HEK293 (cell line): ENCODE measurements at regions not wholly inside any gene's neighbourhood (a gene's known extent, or its start where the extent isn't known, plus 50 kb on each side); places are given as distances from the start of the nearest gene placed in this dataset.
A peak's percentile ranks its signal among the peaks of the same experiment; 100 is the strongest.

Experiments
- CTCF ChIA-PET: fragments of 350-600 bp; formaldehyde crosslinking; extraction: SDS; loops from one replicate; lab custom pipeline; 2021; ENCODE audit warnings: antibody characterized with exemption; lab: Yijun Ruan, JAX
- POLR2A ChIA-PET: fragments of 300-600 bp; formaldehyde crosslinking; extraction: SDS; loops from one replicate; lab custom pipeline; 2020; ENCODE audit warnings: antibody characterized with exemption, inconsistent platforms; lab: Yijun Ruan, JAX
- H3K27ac ChIP-seq: fragments of 200-500 bp; sonication (Bioruptor generic); 2 replicates; pipeline ENCODE4 v1.5.1; 2014; ENCODE audit warnings: low read depth, low read length, control low read depth, inconsistent platforms; ENCODE audit errors: extremely low read depth
- H3K36me3 ChIP-seq, 2 experiments: fragments of 200-500 bp in 1 of 2; sonication (Bioruptor generic) in 1 of 2; 1 replicate in 1 of 2; 2 replicates in 1 of 2; pipeline ENCODE4 v1.5.1; 2014 to 2017; ENCODE audit warnings: inconsistent platforms in 2 of 2, low read length in 2 of 2; ENCODE audit not compliant: control insufficient read depth in 2 of 2, insufficient read depth in 1 of 2
- H3K4me1 ChIP-seq: fragments of 200-500 bp; sonication (Bioruptor generic); 2 replicates; pipeline ENCODE4 v1.5.1; 2014; ENCODE audit warnings: mild to moderate bottlenecking, low read length, inconsistent platforms; ENCODE audit not compliant: control insufficient read depth, insufficient read depth
- H3K4me3 ChIP-seq: 2 replicates; pipeline ENCODE4 v1.5.1; 2011; ENCODE audit warnings: low read depth, mild to moderate bottlenecking, control low read depth, low read length, moderate library complexity
- H3K9me3 ChIP-seq: fragments of 200-500 bp; sonication (Bioruptor generic); 2 replicates; pipeline ENCODE4 v1.5.1; 2014; ENCODE audit warnings: low read depth, low read length, inconsistent platforms; ENCODE audit not compliant: control insufficient read depth, insufficient read depth
- ELK4 ChIP-seq: IDR thresholded peaks from 2 replicates; pipeline ENCODE4 v1.6.1; 2011; ENCODE audit warnings: mild to moderate bottlenecking, low read depth, low read length, borderline replicate concordance
- GLI4 ChIP-seq: fragments of 450-650 bp; formaldehyde crosslinking; IDR thresholded peaks from 2 replicates; pipeline ENCODE4 v1.5.1; 2016; ENCODE audit warnings: missing biosample characterization, missing genetic modification characterization
- PRDM6 ChIP-seq: fragments of 450-650 bp; formaldehyde crosslinking; IDR thresholded peaks from 2 replicates; pipeline ENCODE4 v1.5.1; 2017; ENCODE audit warnings: missing biosample characterization, missing genetic modification characterization
- TSHZ1 ChIP-seq: fragments of 450-650 bp; formaldehyde crosslinking; IDR thresholded peaks from 2 replicates; pipeline ENCODE4 v1.5.1; 2016; ENCODE audit warnings: missing biosample characterization, missing genetic modification characterization, borderline replicate concordance
- ZBTB10 ChIP-seq: fragments of 450-650 bp; formaldehyde crosslinking; IDR thresholded peaks from 2 replicates; pipeline ENCODE4 v1.5.1; 2016; ENCODE audit warnings: missing biosample characterization, missing genetic modification characterization
- ZBTB7A ChIP-seq: fragments of 450-650 bp; formaldehyde crosslinking; IDR thresholded peaks from 2 replicates; pipeline ENCODE4 v1.5.1; 2016; ENCODE audit warnings: low read depth, missing biosample characterization, missing genetic modification characterization
- ZNF112 ChIP-seq: fragments of 450-650 bp; formaldehyde crosslinking; IDR thresholded peaks from 2 replicates; pipeline ENCODE4 v1.5.0; 2017; ENCODE audit warnings: missing biosample characterization, missing genetic modification characterization
- ZNF121 ChIP-seq: fragments of 450-650 bp; formaldehyde crosslinking; IDR thresholded peaks from 2 replicates; pipeline ENCODE4 v1.5.1; 2016; ENCODE audit warnings: missing biosample characterization, missing genetic modification characterization
- ZNF558 ChIP-seq: fragments of 450-650 bp; formaldehyde crosslinking; IDR thresholded peaks from 2 replicates; pipeline ENCODE4 v1.5.1; 2016; ENCODE audit warnings: missing biosample characterization, missing genetic modification characterization
- ZNF692 ChIP-seq: fragments of 450-650 bp; formaldehyde crosslinking; IDR thresholded peaks from 2 replicates; pipeline ENCODE4 v1.5.1; 2016; ENCODE audit warnings: missing biosample characterization, missing genetic modification characterization
- ZNF777 ChIP-seq: fragments of 450-650 bp; formaldehyde crosslinking; IDR thresholded peaks from 2 replicates; pipeline ENCODE4 v1.5.1; 2017; ENCODE audit warnings: missing biosample characterization, missing genetic modification characterization, borderline replicate concordance
- ZSCAN4 ChIP-seq: fragments of 450-650 bp; formaldehyde crosslinking; IDR thresholded peaks from 2 replicates; pipeline ENCODE4 v1.5.1; 2017; ENCODE audit warnings: missing biosample characterization, missing genetic modification characterization

- TF ChIP-seq TSHZ1 (tag by site-specific recombination) (no peak), ELK4 (no peak), ZNF558 (no peak), ZNF121 (no peak), ZNF692 (no peak), ZBTB10 (tag by site-specific recombination) (no peak), ZNF777 (tag by site-specific recombination) (no peak), ZNF112 (tag by site-specific recombination) (no peak), PRDM6 (tag by site-specific recombination) (no peak), GLI4 (tag by site-specific recombination) (no peak)
Measured at GRCh38 chr15:101543026-101543390, 53.5 kb upstream of the PCSK6 start (continued).

- Histone ChIP-seq H3K9me3 (no peaks in the 10 kb centered on the region), H3K4me3 (no peak overlapping the region), H3K36me3 (no peaks in the 10 kb centered on the region), H3K4me1 (no peaks in the 10 kb centered on the region), H3K27ac (no peak overlapping the region)
- POLR2A ChIA-PET: no interaction called here
- CTCF ChIA-PET: interaction anchor here (0.6 to 1.5 kb wide), 4 partner anchors 15 to 97 kb away, joined by 3 to 7 read pairs (median 4); no protein-coding TSS in a partner anchor
- TF ChIP-seq ZBTB7A (tag by site-specific recombination) (peak; percentile 76), ZSCAN4 (no peak), ZBTB10 (tag by site-specific recombination) (peak; percentile 14; the same call in 1 of the 2 replicates)
Measured at GRCh38 chr15:101542306-101543025, 53.0 kb upstream of the PCSK6 start.
